DMS 273 (cell line): ENCODE measurements at regions not wholly inside any gene's neighbourhood (a gene's known extent, or its start where the extent isn't known, plus 50 kb on each side); places are given as distances from the start of the nearest gene placed in this dataset.
"Not testable (repeated sequence)": the region's sequence is repeated elsewhere in the genome, so short reads cannot be mapped to it uniquely, and the experiment has no call there.

Experiments used
- DNase-seq: peaks from one replicate; lab custom pipeline; 2025; ENCODE audit not compliant: unreplicated experiment; lab: John Stamatoyannopoulos, UW

- peak; percentile 59 for DNase-seq
Measured at GRCh38 chr20:48531505-48531904, 296.3 kb downstream of the PREX1 start.

GRCh38 chr20:48530957-48531356 lies 296.8 kb downstream of the PREX1 start:
- peak; percentile 30 for DNase-seq

GRCh38 chr20:48528346-48528745 lies 299.5 kb downstream of the PREX1 start:
- no peak for DNase-seq

GRCh38 chr20:48527771-48528170 lies 300.0 kb downstream of the PREX1 start:
- no peak for DNase-seq

- no peak for DNase-seq
Measured at GRCh38 chr20:48526936-48527335, 300.9 kb downstream of the PREX1 start.

GRCh38 chr20:48525400-48525799 lies 302.4 kb downstream of the PREX1 start:
- no peak for DNase-seq

GRCh38 chr20:48524582-48524981 lies 303.2 kb downstream of the PREX1 start:
- no peak for DNase-seq

GRCh38 chr20:48523191-48523995 lies 304.4 kb downstream of the PREX1 start:
- DNase-seq, result peak; percentile 69

GRCh38 chr20:48521121-48521520 lies 306.7 kb downstream of the PREX1 start:
- DNase-seq, result no peak

- peak; percentile 50 for DNase-seq
Measured at GRCh38 chr20:48516196-48516595, 311.6 kb downstream of the PREX1 start.

GRCh38 chr20:48514577-48514976 lies 313.2 kb downstream of the PREX1 start:
- not testable (repeated sequence) for DNase-seq

- DNase-seq, result not testable (repeated sequence)
Measured at GRCh38 chr20:48512539-48512938, 315.3 kb downstream of the PREX1 start.

- not testable (repeated sequence) for DNase-seq
Measured at GRCh38 chr20:48505066-48505465, 322.7 kb downstream of the PREX1 start.

- DNase-seq, result no peak
Measured at GRCh38 chr20:48503166-48503815, 324.5 kb downstream of the PREX1 start.

- DNase-seq, result no peak
Measured at GRCh38 chr20:48502758-48503157, 325.0 kb downstream of the PREX1 start.

GRCh38 chr20:48502016-48502415 lies 325.8 kb downstream of the PREX1 start:
- no peak for DNase-seq

GRCh38 chr20:48500900-48501299 lies 326.9 kb downstream of the PREX1 start:
- DNase-seq, result not testable (repeated sequence)

GRCh38 chr20:48498939-48499338 lies 328.9 kb downstream of the PREX1 start:
- not testable (repeated sequence) for DNase-seq

GRCh38 chr20:48498125-48498524 lies 329.7 kb downstream of the PREX1 start:
- DNase-seq, result not testable (repeated sequence)

- DNase-seq, result no peak
Measured at GRCh38 chr20:48493966-48494365, 333.8 kb downstream of the PREX1 start.

GRCh38 chr20:48493331-48493730 lies 334.5 kb downstream of the PREX1 start:
- not testable (repeated sequence) for DNase-seq

GRCh38 chr20:48492715-48493070 lies 335.1 kb downstream of the PREX1 start:
- no peak for DNase-seq
